ENCODE measurements at regions not wholly inside any gene's neighbourhood (a gene's known extent, or its start where the extent isn't known, plus 50 kb on each side); places are given as distances from the start of the nearest gene placed in this dataset.

DNA sequence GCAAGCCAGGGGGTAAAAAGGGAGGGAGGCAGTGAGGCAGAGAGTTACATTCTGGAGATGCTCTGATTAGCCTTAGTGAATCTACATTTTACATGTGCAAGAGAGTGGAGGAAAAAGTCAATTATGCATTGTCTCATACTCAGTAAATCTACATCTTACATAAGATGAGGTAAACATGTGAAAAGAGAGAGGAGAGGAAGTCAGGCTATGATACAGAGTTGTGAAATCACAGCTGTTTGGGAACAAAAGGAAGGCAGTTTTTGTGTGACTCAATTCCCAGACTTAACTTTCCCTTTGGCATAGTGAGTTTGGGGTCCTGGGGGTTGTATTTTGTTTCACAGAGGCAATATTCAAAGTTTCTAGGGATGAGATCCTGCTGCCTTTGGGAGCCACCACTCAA is 67.8 kb downstream of the GP2 start:
- Histone ChIP-seq H3K27me3 (ENCODE audit: insufficient read depth, low read depth, low read length) (no peaks in the 10 kb centered on the region), H2AFZ (ENCODE audit: low read depth, low read length) (no peak overlapping the region)

DNA sequence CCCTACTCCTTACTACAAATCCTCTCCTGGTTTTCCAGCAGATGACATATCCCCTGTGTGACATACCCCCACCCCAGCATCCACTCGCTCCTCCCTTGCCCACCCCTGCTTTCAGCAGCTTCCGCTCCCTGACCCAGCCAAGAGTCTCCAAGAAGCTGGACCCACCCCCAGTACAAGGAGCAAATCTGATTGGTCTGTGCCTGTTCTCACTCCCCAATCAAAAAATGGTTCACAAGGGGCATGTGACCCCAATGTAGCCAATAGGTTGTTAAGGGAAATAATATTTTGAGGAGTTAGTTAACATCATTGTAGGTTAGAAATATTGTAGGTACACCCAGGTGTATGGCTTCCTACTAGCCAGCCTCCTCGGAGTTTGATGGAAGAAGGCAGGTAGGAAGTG is 70.1 kb downstream of the GP2 start:
- no peaks in the 10 kb centered on the region for H3K79me2 ChIP-seq (replicated peaks; ENCODE audit: insufficient read depth, low read length)
- TF ChIP-seq SMC3 (conservative IDR thresholded peaks at IDR 0.05; ENCODE audit: poor library complexity) (no peak), EP300 (conservative IDR thresholded peaks at IDR 0.05; ENCODE audit: poor library complexity, severe bottlenecking) (no peak), RAD21 (conservative IDR thresholded peaks at IDR 0.05) (no peak)
- TF ChIP-seq, protein P1, sequence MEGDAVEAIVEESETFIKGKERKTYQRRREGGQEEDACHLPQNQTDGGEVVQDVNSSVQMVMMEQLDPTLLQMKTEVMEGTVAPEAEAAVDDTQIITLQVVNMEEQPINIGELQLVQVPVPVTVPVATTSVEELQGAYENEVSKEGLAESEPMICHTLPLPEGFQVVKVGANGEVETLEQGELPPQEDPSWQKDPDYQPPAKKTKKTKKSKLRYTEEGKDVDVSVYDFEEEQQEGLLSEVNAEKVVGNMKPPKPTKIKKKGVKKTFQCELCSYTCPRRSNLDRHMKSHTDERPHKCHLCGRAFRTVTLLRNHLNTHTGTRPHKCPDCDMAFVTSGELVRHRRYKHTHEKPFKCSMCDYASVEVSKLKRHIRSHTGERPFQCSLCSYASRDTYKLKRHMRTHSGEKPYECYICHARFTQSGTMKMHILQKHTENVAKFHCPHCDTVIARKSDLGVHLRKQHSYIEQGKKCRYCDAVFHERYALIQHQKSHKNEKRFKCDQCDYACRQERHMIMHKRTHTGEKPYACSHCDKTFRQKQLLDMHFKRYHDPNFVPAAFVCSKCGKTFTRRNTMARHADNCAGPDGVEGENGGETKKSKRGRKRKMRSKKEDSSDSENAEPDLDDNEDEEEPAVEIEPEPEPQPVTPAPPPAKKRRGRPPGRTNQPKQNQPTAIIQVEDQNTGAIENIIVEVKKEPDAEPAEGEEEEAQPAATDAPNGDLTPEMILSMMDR (IDR thresholded peaks at IDR 0.05; ENCODE audit: poor library complexity, severe bottlenecking): no peak
- TF ChIP-seq, protein P2, sequence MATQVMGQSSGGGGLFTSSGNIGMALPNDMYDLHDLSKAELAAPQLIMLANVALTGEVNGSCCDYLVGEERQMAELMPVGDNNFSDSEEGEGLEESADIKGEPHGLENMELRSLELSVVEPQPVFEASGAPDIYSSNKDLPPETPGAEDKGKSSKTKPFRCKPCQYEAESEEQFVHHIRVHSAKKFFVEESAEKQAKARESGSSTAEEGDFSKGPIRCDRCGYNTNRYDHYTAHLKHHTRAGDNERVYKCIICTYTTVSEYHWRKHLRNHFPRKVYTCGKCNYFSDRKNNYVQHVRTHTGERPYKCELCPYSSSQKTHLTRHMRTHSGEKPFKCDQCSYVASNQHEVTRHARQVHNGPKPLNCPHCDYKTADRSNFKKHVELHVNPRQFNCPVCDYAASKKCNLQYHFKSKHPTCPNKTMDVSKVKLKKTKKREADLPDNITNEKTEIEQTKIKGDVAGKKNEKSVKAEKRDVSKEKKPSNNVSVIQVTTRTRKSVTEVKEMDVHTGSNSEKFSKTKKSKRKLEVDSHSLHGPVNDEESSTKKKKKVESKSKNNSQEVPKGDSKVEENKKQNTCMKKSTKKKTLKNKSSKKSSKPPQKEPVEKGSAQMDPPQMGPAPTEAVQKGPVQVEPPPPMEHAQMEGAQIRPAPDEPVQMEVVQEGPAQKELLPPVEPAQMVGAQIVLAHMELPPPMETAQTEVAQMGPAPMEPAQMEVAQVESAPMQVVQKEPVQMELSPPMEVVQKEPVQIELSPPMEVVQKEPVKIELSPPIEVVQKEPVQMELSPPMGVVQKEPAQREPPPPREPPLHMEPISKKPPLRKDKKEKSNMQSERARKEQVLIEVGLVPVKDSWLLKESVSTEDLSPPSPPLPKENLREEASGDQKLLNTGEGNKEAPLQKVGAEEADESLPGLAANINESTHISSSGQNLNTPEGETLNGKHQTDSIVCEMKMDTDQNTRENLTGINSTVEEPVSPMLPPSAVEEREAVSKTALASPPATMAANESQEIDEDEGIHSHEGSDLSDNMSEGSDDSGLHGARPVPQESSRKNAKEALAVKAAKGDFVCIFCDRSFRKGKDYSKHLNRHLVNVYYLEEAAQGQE (IDR thresholded peaks at IDR 0.05; ENCODE audit: borderline replicate concordance): no peak

More for the DNA sequence above, 67.8 kb downstream of the GP2 start:
- no peaks in the 10 kb centered on the region for H3K9me3 ChIP-seq (ENCODE audit: low read length)
- no peaks in the 10 kb centered on the region for H3F3A ChIP-seq (ENCODE audit: insufficient read depth, low read length, poor library complexity, severe bottlenecking)
- H3K9me2 ChIP-seq (ENCODE audit: insufficient read depth, low read length): no peaks in the 10 kb centered on the region
- H3K27ac ChIP-seq (ENCODE audit: low read length): no peak overlapping the region
- H3K4me2 ChIP-seq (ENCODE audit: low read length): no peak overlapping the region
- H3K9ac ChIP-seq (ENCODE audit: low read length): no peak overlapping the region
- H3K79me2 ChIP-seq (replicated peaks; ENCODE audit: insufficient read depth, low read length): no peaks in the 10 kb centered on the region
- H3K36me3 ChIP-seq (ENCODE audit: insufficient read depth, low read length): no peaks in the 10 kb centered on the region
- H4K20me1 ChIP-seq (ENCODE audit: insufficient read depth): no peaks in the 10 kb centered on the region
- no peak overlapping the region for H3K4me3 ChIP-seq (ENCODE audit: low read length)
- TF ChIP-seq, protein P2 (IDR thresholded peaks at IDR 0.05; ENCODE audit: borderline replicate concordance): no peak
- TF ChIP-seq SMC3 (conservative IDR thresholded peaks at IDR 0.05; ENCODE audit: poor library complexity) (no peak), EZH2 (IDR thresholded peaks at IDR 0.05; ENCODE audit: borderline replicate concordance, insufficient read depth, low read length, poor library complexity, severe bottlenecking) (no peak), EP300 (conservative IDR thresholded peaks at IDR 0.05; ENCODE audit: poor library complexity, severe bottlenecking) (no peak), TAF1 (IDR thresholded peaks at IDR 0.05; ENCODE audit: low read depth) (no peak), MXI1 (conservative IDR thresholded peaks at IDR 0.05; ENCODE audit: poor library complexity, severe bottlenecking) (no peak), POLR2AphosphoS5 (IDR thresholded peaks at IDR 0.05) (no peak), RAD21 (conservative IDR thresholded peaks at IDR 0.05) (no peak)
- TF ChIP-seq, protein P1 (IDR thresholded peaks at IDR 0.05; ENCODE audit: poor library complexity, severe bottlenecking): no peak

More for the DNA sequence above, 70.1 kb downstream of the GP2 start:
- H3K27me3 ChIP-seq (ENCODE audit: insufficient read depth, low read depth, low read length): no peaks in the 10 kb centered on the region
- H3K9me2 ChIP-seq (ENCODE audit: insufficient read depth, low read length): no peaks in the 10 kb centered on the region
- H3K9ac ChIP-seq (ENCODE audit: low read length): no peak overlapping the region
- H2AFZ ChIP-seq (ENCODE audit: low read depth, low read length): no peak overlapping the region
- no peak overlapping the region for H3K4me3 ChIP-seq (ENCODE audit: low read length)
- H3K4me2 ChIP-seq (ENCODE audit: low read length): no peak overlapping the region
- H3K9me3 ChIP-seq (ENCODE audit: low read length): no peaks in the 10 kb centered on the region
- no peaks in the 10 kb centered on the region for H4K20me1 ChIP-seq (ENCODE audit: insufficient read depth)
- H3F3A ChIP-seq (ENCODE audit: insufficient read depth, low read length, poor library complexity, severe bottlenecking): no peaks in the 10 kb centered on the region
- H3K36me3 ChIP-seq (ENCODE audit: insufficient read depth, low read length): no peaks in the 10 kb centered on the region
- no peak overlapping the region for H3K27ac ChIP-seq (ENCODE audit: low read length)

All from neural cell (in vitro differentiated cells).